HG03045 (cell line): ENCODE measurements at regions not wholly inside any gene's neighbourhood (a gene's known extent, or its start where the extent isn't known, plus 50 kb on each side); places are given as distances from the start of the nearest gene placed in this dataset.
"Not testable (repeated sequence)": the region's sequence is repeated elsewhere in the genome, so short reads cannot be mapped to it uniquely, and the experiment has no call there.

Experiments
- ATAC-seq: cut with Tn5 transposase; IDR thresholded peaks from one replicate; pipeline ENCODE4 v1.9.1; 2021; ENCODE audit warnings: mild to moderate bottlenecking, moderate library complexity; ENCODE audit not compliant: unreplicated experiment

- no peak for ATAC-seq
Measured at GRCh38 chr20:11162026-11162775, 488.4 kb upstream of the JAG1 start.

DNA sequence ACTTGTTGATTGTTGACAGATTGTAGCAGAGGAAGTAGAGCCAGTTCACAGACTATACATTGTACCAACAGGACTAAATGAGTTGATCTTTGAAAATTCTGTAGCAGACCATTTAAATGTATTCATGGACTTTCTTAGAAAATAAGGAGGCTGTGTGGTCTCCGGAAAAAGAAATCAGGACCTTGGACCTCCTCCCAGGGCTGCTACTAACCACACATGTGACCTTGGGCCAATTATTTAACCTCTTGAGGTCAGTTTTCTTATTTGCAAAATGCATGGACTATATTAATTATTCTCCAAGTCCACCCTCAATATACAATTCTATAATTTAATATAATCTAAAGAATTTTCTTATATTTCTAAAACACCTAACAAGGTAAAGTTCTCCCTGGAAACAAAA lies 492.0 kb upstream of the JAG1 start:
- no peak for ATAC-seq

DNA sequence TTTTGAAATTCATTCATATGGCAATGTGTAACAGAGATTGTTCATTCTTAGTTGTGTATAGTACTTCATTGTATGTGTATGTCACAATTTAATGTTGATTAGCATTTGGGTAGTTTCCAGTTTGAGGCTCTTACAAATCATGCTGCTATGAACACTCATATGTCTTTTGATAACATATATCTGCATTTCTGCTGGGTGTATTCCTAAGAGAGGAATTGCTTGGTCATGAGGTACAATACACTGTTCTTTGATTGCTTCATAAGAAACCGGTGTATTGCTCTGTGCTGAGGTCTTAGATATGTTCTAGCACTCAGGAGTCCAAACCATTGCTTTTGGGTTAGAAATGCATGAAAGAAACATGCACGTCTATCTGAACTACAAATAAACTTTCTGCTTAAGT lies 492.9 kb upstream of the JAG1 start:
- ATAC-seq, result no peak

DNA sequence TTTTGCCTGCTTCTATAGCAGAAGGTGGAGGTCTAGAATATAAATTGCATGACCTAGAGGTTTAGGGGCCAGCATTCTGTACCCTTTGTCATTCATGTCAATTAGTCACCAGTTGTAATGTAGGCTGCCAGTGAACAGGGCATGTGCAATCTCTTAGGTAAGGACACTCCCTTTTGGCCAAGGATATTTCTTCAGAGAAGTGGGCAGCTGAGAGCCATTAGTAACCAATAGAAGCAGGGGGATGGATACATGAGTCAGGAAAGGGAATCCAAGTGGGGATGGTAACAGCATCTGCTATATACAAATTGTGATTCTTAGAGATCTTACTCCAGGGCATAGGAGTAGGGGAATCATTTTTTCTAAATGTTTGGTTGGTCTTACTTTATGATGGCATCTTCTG lies 494.2 kb upstream of the JAG1 start:
- ATAC-seq, result no peak

GRCh38 chr20:11170025-11170424 lies 496.2 kb upstream of the JAG1 start:
- no peak for ATAC-seq

DNA sequence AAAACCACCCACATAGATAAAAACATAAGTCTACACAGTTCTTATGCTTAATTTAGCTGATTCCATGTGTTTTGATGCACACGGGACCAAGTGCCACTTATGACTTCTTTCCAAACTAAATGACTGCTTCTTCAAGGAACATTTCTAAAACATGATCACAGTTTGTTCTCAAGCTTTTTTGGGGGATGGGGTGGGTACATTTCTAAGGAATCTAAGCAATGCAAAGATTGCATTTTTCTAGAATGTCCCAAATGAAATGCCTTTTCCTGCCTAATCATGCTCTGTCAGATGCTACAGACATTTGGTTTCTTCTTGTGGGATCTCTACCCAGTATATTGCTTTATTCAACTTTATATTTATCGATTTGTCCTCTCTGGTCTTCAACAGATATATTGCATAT lies 496.8 kb upstream of the JAG1 start:
- ATAC-seq, result no peak

- ATAC-seq, result no peak
Measured at GRCh38 chr20:11172881-11173280, 499.1 kb upstream of the JAG1 start.

DNA sequence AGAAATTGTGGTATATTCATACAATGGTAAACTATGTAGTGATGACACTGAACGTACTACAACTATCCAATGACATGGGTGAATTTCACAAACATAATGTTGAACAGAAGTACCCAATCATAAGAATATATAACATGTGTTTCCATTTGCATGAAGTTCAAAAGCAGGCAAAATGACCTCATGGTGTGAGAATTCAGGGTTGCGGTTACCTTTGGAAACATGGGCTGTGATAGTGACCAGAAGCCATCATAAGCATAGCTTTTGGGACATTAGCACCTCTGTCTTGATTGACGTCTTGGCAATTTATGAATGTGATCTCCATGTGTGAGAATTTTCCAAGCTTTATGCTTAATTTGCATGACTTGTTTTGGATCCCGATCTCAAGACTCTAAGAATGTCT lies 500.1 kb upstream of the JAG1 start:
- ATAC-seq, result no peak

DNA sequence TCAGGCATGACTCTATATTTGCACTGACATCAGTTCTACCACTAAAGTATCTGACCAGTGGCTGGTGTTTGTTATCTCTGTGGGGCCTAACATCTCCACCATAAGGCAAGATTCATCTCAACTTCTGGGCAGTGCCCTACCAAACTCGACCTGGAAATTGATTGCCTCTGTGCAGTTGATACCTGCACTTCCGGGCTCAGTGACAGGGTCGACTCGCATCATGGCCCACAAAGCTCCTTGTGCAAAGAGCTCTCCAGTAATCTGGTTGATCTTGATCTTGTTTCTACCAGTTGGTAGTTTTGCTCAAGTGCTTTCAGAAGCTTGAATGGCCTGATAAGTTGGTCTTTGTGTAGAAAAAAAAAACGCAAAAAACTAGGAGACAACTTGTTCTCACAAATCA lies 501.1 kb upstream of the JAG1 start:
- no peak for ATAC-seq

GRCh38 chr20:11176431-11176830 lies 502.6 kb upstream of the JAG1 start:
- no peak for ATAC-seq

DNA sequence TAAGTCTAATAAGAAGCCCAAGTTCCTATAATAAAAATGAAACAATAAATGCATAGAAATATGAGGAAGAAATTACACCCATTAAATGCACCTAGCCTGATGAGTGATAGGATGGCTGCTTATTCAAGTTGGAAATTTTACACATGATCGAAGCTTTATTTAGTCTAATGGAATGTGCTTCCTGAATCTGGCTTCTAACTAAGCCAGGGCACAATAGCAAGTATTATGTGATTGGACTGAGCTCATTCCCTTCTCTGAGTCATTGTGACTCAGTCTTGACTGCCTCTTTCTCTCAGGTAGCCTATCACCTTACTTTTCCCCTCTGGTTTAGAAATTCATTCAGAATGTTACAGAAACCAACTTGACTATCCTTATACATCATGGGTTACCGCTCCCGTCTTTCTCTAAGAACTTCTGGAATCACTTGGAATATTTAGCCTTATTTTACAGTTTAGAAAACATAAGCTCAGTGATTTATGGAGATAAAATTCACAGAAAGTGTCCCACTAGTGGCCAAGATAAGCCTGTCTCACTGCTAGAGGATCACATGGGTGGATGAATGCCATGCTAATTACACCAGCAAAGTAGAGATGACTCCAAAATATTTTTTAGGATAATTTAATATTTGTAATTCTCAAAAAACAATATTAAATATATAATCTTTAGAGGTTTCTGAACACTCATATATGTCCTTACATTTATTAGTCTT lies 505.3 kb upstream of the JAG1 start:
- ATAC-seq, result no peak

DNA sequence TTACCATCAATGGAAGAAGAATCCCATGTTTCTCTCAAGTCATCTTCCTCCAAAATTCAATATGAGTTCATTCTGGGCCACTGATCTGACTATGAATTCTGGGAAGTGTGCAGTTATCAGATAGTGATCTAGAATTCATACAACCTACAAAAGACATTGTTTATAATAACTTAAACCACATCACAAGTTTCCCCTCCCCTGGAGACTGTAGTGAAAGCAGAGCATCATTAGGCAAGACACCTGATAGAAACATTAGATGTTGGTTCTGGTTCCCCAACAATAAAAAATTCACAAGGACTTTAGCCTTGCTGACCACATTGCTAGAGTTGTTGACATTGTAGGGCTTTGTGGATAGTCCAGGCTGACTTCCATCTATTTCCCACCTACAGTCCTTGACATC lies 506.4 kb upstream of the JAG1 start:
- no peak for ATAC-seq

GRCh38 chr20:11181129-11181528 lies 507.3 kb upstream of the JAG1 start:
- ATAC-seq, result not testable (repeated sequence)

GRCh38 chr20:11181966-11182365 lies 508.2 kb upstream of the JAG1 start:
- ATAC-seq, result no peak

GRCh38 chr20:11182720-11183119 lies 508.9 kb upstream of the JAG1 start:
- ATAC-seq, result no peak

- ATAC-seq, result no peak
Measured at GRCh38 chr20:11186301-11187008, 512.7 kb upstream of the JAG1 start.

GRCh38 chr20:11188843-11189603 lies 515.2 kb upstream of the JAG1 start:
- ATAC-seq, result no peak

GRCh38 chr20:11190741-11191140 lies 516.9 kb upstream of the JAG1 start:
- ATAC-seq, result no peak

- no peak for ATAC-seq
Measured at GRCh38 chr20:11192106-11192505, 518.3 kb upstream of the JAG1 start.

GRCh38 chr20:11193241-11193640 lies 519.4 kb upstream of the JAG1 start:
- ATAC-seq, result no peak

GRCh38 chr20:11195169-11195568 lies 521.4 kb upstream of the JAG1 start:
- no peak for ATAC-seq
